ENCODE measurements at regions not wholly inside any gene's neighbourhood (a gene's known extent, or its start where the extent isn't known, plus 50 kb on each side); places are given as distances from the start of the nearest gene placed in this dataset.

DNA sequence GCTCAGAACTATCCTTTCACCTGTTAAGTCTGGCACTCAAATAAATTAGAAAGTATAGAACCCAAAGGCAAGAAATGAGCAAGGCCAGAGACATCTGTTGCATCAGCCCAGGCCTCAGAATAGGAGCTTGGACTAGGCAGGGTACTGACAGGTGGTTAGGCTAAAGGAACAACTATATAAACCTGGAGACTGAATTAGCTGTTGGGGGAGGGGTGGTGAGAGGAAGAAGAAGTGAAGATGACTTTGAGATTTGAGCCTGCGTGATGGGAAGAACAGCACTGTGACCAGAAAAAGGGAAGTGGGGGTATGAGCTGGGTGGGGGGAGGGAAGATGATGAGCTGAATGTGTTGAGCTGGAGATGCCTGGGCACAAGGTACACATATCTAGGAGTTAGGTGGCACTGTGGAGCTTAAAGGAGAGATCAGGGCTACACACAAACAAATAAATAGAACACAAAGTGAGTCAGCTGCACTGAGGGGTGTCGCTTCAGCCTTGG lies 244.7 kb downstream of the PTEN start:
- no peak for DNase-seq (ENCODE audit: low read depth)

GRCh38 chr10:88110355-88110754 lies 246.9 kb downstream of the PTEN start:
- no peak for DNase-seq (ENCODE audit: low read depth)

DNA sequence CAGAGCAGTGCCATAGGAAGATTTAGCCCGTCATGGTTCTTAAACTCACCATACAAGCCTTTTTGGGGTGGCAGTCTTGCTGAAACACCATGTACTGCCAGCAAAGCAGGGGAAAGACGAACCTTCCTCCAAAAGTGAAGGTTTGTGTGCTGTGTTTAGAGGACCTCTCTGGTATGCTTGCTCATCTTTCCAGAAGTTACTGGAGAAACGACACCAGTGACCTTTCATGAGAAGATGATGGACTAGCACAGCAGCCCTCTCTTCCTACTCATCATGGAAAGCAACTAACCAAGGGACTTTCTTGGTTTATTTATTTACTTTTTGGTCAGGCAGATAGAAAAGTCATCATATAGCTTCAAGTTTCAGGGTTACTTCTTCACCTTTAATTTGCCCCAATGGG lies 247.4 kb downstream of the PTEN start:
- DNase-seq (ENCODE audit: low read depth), result no peak

DNA sequence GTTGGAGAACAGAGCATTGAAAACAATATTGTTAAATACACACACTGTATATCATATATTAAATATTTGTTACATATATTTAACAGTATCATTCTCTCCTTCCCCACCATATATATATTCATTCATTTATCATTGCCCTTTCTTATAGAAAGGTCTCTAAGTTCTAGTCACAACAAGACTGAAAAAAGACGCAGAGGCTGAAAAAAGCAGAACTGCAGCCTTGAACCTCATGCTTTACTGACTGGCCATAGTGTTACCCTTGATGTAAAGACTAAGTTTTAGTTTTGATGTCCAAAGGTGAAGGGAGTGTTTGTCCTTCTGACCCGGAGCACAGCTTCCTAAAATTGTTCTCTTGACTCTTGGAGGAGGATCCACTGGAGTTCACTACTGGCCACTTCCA lies 247.9 kb downstream of the PTEN start:
- DNase-seq (ENCODE audit: low read depth), result no peak

- DNase-seq (ENCODE audit: low read depth), result no peak
Measured at GRCh38 chr10:88113232-88113631, 249.8 kb downstream of the PTEN start.

DNA sequence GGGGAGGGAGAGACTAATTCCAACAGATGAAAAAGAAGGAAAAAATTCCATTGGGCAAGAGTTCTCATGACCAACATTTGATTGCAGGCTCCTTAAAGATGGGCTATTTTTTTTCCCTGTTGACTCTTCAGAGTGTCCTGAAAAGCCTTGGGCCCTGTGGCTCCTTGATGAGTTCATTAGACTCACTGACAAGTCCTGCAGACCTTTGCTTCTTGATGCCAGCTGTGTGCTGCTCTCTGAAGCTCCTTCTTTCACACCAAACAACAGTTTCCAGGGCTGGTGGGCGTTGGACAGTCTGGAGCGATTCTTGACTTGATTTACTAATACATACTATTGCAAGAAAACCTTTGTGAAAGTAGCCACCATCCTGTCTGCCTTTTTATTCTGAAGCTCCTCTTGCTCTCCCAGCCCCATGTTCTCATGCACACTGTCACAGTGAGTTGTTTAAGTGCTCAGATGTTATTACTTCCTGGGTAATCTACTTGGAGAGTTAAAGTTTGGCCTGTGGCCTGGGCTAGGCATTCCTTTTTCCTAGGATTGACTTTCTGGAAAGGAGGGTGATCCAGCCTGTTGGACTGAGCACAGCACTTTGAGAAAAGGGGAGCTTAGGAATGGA lies 250.3 kb downstream of the PTEN start:
- no peak for DNase-seq (ENCODE audit: low read depth)

GRCh38 chr10:88114368-88114767 lies 250.9 kb downstream of the PTEN start:
- DNase-seq (ENCODE audit: low read depth), result no peak

DNA sequence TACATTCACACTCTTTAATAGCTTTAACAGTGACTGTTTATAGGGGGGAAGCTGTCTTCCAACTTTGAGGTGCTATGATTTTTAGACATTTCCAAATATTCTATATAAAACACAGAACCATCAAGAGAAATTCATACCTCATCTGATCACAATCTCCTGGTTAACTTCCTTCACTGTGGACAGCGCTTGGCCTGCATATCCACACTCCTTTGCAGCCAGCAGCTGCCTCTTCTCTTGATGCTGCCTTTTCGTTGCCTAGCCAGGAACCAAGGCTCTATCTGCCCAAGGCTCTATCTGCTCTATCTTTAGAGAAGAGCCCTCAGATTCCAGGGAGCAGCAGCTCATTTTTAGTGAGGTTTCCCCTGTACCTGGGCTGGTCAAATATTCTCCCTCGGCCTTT lies 252.0 kb downstream of the PTEN start:
- no peak for DNase-seq (ENCODE audit: low read depth)

DNA sequence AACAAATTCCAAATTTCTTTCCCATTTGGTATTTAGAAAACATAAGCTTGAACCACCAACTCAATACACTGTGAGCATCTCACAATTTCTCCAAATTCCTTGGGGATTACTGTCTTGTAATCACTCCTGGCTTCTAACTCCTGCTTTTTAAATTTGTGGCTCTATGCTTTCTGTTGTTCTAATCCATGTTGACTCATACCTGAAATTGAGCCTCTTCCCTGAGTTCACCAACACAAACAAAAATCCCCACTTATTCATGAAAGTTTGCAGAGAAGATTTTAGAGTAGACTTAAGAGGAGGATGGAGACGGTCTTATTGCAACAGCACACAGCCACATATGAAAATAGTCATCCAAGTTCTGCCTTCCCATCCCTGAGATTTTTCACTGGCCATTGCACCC lies 252.5 kb downstream of the PTEN start:
- no peak for DNase-seq (ENCODE audit: low read depth)

DNA sequence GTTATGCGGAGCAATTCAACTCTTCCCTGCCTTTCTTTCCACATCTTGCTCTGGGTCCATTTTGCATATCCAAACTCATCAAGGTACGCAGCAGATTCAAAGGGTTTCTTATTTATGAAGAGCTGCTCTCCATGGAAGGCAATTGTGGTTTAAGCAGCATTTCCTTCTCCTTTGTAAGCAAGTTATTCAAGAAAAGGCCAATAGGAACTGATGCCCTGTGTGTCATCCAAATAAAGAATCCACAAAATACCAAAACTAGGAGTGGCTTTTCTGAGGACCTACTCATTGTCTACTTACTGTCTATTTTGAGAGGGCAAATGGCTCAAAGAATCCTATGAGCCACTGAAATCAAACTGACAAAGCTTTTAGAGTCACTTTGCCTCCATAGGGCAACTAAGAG lies 253.1 kb downstream of the PTEN start:
- no peak for DNase-seq (ENCODE audit: low read depth)

GRCh38 chr10:88116971-88117626 lies 253.7 kb downstream of the PTEN start:
- peak; percentile 54 for DNase-seq (ENCODE audit: low read depth)

DNA sequence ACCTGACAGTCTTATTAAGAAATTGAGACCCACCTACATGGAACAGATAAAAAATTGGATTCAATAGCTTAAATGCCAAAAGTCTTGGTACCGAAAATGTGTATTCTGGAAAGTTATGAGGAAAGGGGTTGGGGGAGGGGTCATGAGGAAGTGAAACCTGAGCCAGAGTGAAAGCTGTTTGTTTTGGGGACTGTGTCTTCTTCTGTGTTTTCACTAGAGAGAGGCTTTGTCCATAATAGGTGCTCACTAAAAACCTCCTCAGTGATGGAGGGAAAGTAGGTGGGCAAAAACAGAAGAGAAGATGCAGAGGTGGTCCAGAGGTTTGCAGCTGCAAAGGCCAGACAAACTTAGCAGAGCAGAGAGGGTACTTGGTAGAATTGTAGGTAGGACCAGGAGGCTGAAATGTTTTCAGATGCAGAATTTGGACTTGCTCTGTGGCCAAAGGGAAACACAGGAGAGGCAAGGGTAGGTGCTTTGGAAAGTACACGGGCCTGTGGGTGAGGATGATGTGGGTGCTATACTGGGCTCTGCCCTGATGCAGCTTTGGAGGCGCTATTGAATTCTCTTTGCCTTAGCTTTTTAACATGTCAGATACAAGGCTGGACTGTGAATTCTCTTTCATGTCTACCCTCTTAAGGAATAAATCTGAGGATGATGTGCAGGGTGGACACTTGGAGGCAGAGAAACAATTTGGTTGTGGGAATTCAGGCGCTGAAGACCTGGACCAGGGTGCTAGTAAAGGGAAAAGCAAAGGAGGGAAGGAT lies 254.6 kb downstream of the PTEN start:
- DNase-seq (ENCODE audit: low read depth), result no peak

DNA sequence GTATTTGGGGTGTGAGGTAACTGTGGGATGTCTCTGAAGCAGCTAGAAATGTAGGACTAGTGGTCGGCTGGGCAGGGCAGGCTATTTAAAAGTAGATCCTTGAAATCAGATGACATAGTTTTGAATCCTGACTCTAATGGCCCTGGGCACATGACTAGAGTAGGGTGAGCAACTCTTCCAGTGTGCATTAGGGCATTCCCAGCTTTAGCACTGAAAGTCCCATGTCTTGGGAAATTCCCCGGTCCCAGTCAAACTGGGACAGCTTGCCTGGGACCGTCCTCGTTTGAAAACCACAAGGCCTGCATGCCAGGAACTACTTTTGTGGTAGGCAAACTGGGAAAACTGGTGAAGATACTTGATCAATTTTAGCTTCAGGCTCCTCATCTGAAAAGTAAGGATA lies 255.3 kb downstream of the PTEN start:
- DNase-seq (ENCODE audit: low read depth), result no peak

DNA sequence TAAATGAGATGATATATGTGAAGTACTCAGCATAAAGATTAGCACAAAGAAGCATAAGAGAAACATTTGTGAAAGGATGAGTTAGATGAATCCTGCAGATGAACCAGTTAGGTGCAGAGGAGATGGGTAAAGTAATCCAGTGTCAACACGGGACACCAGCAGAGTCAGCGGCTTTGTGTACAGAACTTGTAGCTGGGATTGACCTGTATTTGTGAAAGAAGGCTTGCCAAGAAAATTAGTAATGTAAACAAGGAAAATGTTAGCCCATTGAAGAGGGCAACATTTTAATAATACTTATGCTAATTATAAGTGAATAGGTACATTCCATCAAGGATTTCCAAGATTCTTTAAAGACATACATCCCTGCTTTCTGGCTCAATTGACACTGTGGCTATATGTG lies 255.7 kb downstream of the PTEN start:
- no peak for DNase-seq (ENCODE audit: low read depth)

DNA sequence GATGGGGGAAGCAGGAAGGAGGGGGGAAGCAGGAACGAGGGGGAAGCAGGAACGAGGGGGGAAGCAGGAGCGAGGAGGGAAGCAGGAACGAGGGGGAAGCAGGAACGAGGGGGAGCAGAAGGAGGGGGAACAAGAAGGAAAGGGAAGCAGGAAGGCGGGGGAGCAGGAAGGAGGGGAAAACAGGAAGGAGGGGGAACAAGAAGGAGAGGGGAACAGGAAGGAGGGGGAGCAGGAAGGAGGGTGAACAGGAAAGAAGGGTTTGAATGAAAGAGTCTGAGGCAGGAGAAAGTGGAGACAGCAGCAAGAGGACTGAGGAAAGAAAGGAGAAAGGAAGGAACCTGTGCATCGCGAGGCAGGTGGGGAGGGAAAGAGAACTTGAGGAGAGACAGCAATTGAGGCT lies 256.6 kb downstream of the PTEN start:
- no peak for DNase-seq (ENCODE audit: low read depth)

DNA sequence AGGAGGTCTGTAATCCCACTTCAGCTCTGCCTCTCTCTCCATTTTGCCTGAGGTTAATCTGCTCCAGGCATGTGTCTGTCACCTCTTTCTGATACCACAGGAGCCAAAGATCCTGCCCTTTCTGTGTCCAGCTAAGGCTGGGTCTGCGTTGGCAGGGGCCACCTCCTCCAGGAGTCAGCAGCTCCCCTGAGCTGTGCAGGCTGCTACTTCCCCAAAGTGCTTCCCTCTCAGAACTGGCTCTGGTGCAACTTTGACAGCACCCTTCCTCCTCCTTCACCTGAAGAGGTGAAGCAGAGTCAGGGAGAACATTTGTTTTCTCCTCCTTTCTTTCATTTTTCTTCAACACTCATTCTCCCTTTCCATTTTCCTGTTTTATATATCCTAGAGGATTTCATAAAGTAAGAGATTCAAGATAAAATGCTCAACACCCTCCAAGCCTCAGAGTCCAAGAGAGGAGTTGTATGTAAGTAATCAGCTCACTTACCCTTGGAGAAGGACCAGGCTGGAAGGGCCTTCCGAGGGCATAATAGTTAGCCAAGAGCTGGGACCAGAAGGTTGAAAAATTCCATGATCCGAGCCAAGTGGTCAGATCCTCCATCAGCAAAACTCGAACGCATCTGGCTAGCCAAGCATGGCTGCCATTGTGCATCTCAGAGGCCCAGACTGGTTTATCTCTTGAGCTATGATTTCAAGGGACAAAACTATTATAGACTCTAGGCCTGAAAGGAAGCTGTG lies 257.3 kb downstream of the PTEN start:
- no peak for DNase-seq (ENCODE audit: low read depth)

- DNase-seq (ENCODE audit: low read depth), result no peak
Measured at GRCh38 chr10:88121361-88121760, 257.9 kb downstream of the PTEN start.

- no peak for DNase-seq (ENCODE audit: low read depth)
Measured at GRCh38 chr10:88122145-88122544, 258.7 kb downstream of the PTEN start.

DNA sequence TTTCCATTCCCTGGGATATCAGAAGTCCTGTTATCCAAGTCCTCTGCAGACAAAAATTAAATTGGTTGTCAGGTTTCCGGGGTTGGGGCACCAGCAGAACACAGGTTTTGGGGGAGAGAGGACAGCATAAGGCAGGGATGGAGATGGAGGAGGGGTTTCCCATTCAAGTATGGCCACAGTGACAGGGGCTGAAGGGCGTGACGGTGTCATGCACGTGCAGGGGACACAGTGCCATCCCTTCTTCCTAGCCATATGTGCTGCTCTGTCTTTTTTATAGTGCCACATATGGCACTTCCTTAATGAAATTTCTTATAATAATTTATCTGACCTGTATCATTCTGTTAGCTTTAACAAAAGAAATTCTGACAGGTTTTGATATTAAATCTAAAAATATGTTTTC lies 259.2 kb downstream of the PTEN start:
- no peak for DNase-seq (ENCODE audit: low read depth)

DNA sequence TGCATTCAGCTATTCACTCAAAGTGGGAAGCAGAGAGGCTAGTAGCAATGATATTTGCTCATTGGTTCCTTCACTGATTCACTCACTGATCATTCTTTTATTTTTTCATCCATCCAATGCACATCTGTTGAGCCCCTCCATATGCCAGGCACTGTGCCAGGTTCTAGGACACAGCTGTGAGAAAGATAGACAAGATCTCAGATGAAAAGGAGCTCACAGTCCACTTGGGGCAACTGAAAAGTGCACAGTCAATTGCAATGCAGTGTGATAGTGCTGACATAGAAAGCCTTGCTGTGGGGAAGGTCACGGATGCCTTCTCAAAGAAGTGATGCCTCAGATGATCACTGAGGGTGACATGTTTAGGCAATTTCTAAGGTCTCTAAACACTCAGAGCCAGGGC lies 262.3 kb downstream of the PTEN start:
- no peak for DNase-seq (ENCODE audit: low read depth)

- no peak for DNase-seq (ENCODE audit: low read depth)
Measured at GRCh38 chr10:88126699-88127098, 263.3 kb downstream of the PTEN start.

GRCh38 chr10:88127269-88127668 lies 263.8 kb downstream of the PTEN start:
- no peak for DNase-seq (ENCODE audit: low read depth)

DNA sequence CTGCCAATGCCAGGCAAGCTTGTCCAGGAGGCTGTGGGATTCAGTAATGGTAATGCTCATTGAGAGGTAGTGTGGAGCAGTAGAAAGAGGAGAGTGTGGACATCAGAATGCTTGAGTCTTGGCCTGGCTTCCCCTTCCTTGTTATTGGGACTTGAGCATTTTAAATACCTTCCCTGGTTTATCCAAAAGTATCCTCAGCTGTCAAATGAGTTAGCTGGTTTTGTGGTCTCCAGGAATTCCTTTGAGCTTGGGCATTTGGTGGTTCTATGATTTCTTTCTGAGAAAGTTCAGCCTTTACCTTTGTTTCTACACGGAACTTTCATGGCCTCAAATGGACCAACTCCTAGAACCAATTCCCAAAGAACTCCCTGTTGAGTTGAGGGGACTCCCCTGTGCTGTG lies 264.3 kb downstream of the PTEN start:
- no peak for DNase-seq (ENCODE audit: low read depth)

All from activated T-cell treated with anti-CD3 and anti-CD28 coated beads for 48 hours (primary cell).